ENCODE measurements at regions not wholly inside any gene's neighbourhood (a gene's known extent, or its start where the extent isn't known, plus 50 kb on each side); places are given as distances from the start of the nearest gene placed in this dataset.

DNA sequence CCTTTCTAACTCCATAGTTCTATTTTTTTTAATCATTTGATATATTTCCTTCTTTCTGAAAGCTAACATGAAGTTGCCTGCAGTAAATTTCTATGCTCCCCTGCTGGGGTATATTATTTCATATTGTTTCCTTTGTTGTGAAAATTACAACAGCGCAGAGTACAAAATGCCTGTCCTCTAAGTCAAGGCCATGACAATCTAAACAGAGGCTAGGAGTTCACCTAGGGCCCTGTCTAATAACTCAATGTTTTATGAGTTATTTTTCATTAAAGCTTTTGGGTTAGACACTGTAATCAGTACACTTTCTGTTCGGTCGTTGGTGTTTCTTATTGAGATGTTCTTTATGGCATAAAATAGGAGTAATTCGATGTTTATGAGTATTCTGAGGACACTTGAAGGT lies 111.2 kb downstream of the OSR1 start:
- H3K27me3 ChIP-seq (ENCODE audit: control insufficient read depth in 4 of 4, insufficient read depth in 4 of 4, low read length in 3 of 4), result no peaks in the 10 kb centered on the region
- 82% methylated on average over 4 of the region's 4 CpGs for WGBS
- H3K4me3 ChIP-seq (ENCODE audit: low read depth in 1 of 3, low read length in 3 of 3), result no peak overlapping the region
- no peaks in the 10 kb centered on the region for H3K36me3 ChIP-seq (ENCODE audit: control insufficient read depth in 4 of 4, insufficient read depth in 3 of 4, low read depth in 1 of 4, low read length in 3 of 4)
- H3K9me3 ChIP-seq (ENCODE audit: control insufficient read depth in 4 of 4, low read length in 3 of 4), result no peaks in the 10 kb centered on the region
- no peaks in the 10 kb centered on the region for H3K4me1 ChIP-seq (ENCODE audit: control insufficient read depth in 4 of 4, insufficient read depth in 4 of 4, low read length in 3 of 4)
- DNase-seq (ENCODE audit: low spot score), result no peak
- no peak overlapping the region for H3K27ac ChIP-seq (ENCODE audit: low read depth in 1 of 2, low read length in 2 of 2)
- TF ChIP-seq REST (IDR thresholded peaks at IDR 0.05), result no peak
- TF ChIP-seq, protein P1, sequence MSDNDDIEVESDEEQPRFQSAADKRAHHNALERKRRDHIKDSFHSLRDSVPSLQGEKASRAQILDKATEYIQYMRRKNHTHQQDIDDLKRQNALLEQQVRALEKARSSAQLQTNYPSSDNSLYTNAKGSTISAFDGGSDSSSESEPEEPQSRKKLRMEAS (IDR thresholded peaks at IDR 0.05), result no peak
- no peak for TF ChIP-seq JUND (IDR thresholded peaks at IDR 0.05)
- no peak for TF ChIP-seq CTCF (IDR thresholded peaks at IDR 0.05; ENCODE audit: low read depth, low read length, missing input control)
- TF ChIP-seq YY1 (IDR thresholded peaks at IDR 0.05), result no peak
- no peak for TF ChIP-seq NR2F2 (IDR thresholded peaks at IDR 0.05)
- TF ChIP-seq HNF4A (conservative IDR thresholded peaks at IDR 0.05), result no peak
- no peak for TF ChIP-seq FOXA2 (IDR thresholded peaks at IDR 0.05)
- TF ChIP-seq RAD21 (IDR thresholded peaks at IDR 0.05), result no peak
- TF ChIP-seq TAF1 (conservative IDR thresholded peaks at IDR 0.05), result no peak
- no peak for TF ChIP-seq GABPA (IDR thresholded peaks at IDR 0.05 in 1 of 2, conservative IDR thresholded peaks at IDR 0.05 in 1 of 2)
- TF ChIP-seq, protein P2, sequence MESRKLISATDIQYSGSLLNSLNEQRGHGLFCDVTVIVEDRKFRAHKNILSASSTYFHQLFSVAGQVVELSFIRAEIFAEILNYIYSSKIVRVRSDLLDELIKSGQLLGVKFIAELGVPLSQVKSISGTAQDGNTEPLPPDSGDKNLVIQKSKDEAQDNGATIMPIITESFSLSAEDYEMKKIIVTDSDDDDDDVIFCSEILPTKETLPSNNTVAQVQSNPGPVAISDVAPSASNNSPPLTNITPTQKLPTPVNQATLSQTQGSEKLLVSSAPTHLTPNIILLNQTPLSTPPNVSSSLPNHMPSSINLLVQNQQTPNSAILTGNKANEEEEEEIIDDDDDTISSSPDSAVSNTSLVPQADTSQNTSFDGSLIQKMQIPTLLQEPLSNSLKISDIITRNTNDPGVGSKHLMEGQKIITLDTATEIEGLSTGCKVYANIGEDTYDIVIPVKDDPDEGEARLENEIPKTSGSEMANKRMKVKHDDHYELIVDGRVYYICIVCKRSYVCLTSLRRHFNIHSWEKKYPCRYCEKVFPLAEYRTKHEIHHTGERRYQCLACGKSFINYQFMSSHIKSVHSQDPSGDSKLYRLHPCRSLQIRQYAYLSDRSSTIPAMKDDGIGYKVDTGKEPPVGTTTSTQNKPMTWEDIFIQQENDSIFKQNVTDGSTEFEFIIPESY (IDR thresholded peaks at IDR 0.05), result no peak
- TF ChIP-seq RXRA (IDR thresholded peaks at IDR 0.05), result no peak
- TF ChIP-seq ATF3 (IDR thresholded peaks at IDR 0.05), result no peak
- no peak for TF ChIP-seq HNF4G (IDR thresholded peaks at IDR 0.05)
- no peak for TF ChIP-seq EGR1 (IDR thresholded peaks at IDR 0.05; ENCODE audit: low read depth in 2 of 2)
- no peak for TF ChIP-seq SP1 (IDR thresholded peaks at IDR 0.05)
- no peak for TF ChIP-seq FOXA1 (IDR thresholded peaks at IDR 0.05)
- H3K9ac ChIP-seq (ENCODE audit: low read depth in 1 of 2, low read length in 2 of 2), result no peak overlapping the region

All from liver (tissue), 8 donors.